Liver (tissue), 8 donors: ENCODE measurements at regions not wholly inside any gene's neighbourhood (a gene's known extent, or its start where the extent isn't known, plus 50 kb on each side); places are given as distances from the start of the nearest gene placed in this dataset.

Experiments
- DNase-seq: peaks from one replicate; pipeline ENCODE4 v3.0.0-alpha.2; 2017; ENCODE audit warnings: low spot score
- H3K27ac ChIP-seq, 2 donors: one replicate each; pipeline ENCODE4 v1.7.0; 2013; ENCODE audit warnings: inconsistent platforms in 2 of 2, low read length in 2 of 2, control low read depth in 1 of 2, low read depth in 1 of 2, mild to moderate bottlenecking in 1 of 2
- H3K27me3 ChIP-seq, 4 donors: one replicate each; pipeline versions ENCODE4 v1.6.1 to v1.7.0; 2013; ENCODE audit warnings: low read length in 3 of 4, inconsistent platforms in 1 of 4, mild to moderate bottlenecking in 1 of 4, moderate library complexity in 1 of 4; ENCODE audit not compliant: control insufficient read depth in 4 of 4, insufficient read depth in 4 of 4
- H3K36me3 ChIP-seq, 4 donors: one replicate each; pipeline versions ENCODE4 v1.6.1 to v1.7.0; 2013; ENCODE audit warnings: low read length in 3 of 4, mild to moderate bottlenecking in 3 of 4, low read depth in 1 of 4, moderate library complexity in 1 of 4; ENCODE audit not compliant: control insufficient read depth in 4 of 4, insufficient read depth in 3 of 4
- H3K4me1 ChIP-seq, 4 donors: one replicate each; pipeline versions ENCODE4 v1.6.1 to v1.7.0; 2013; ENCODE audit warnings: low read length in 3 of 4, mild to moderate bottlenecking in 3 of 4, moderate library complexity in 1 of 4; ENCODE audit not compliant: control insufficient read depth in 4 of 4, insufficient read depth in 4 of 4
- H3K4me3 ChIP-seq, 3 donors: one replicate each; pipeline versions ENCODE4 v1.6.1 to v1.7.0; 2013; ENCODE audit warnings: low read length in 3 of 3, control low read depth in 1 of 3, low read depth in 1 of 3, mild to moderate bottlenecking in 1 of 3
- H3K9ac ChIP-seq, 2 donors: one replicate each; pipeline ENCODE4 v1.7.0; 2013; ENCODE audit warnings: low read length in 2 of 2, mild to moderate bottlenecking in 2 of 2, moderate library complexity in 2 of 2, control low read depth in 1 of 2, low read depth in 1 of 2
- H3K9me3 ChIP-seq, 4 donors: one replicate each; pipeline versions ENCODE4 v1.6.1 to v1.7.0; 2013; ENCODE audit warnings: low read length in 3 of 4; ENCODE audit not compliant: control insufficient read depth in 4 of 4
- CTCF ChIP-seq: fragments of 150-350 bp; IDR thresholded peaks from 2 replicates; pipeline ENCODE4 v1.5.1; 2017; ENCODE audit warnings: improper control_type of control experiment, low read depth, low read length; ENCODE audit not compliant: missing input control
- EGR1 ChIP-seq, 2 donors: IDR thresholded peaks; 2 replicates each; pipeline ENCODE4 v1.6.1; 2016 to 2018; ENCODE audit warnings: antibody characterized with exemption in 2 of 2, low read depth in 2 of 2
- FOXA1 ChIP-seq: IDR thresholded peaks from 2 replicates; pipeline ENCODE4 v1.6.1; 2016; ENCODE audit warnings: antibody characterized with exemption
- FOXA2 ChIP-seq: IDR thresholded peaks from 2 replicates; pipeline ENCODE4 v1.6.1; 2016; ENCODE audit warnings: antibody characterized with exemption
- GABPA ChIP-seq, 2 donors: IDR thresholded peaks in 1 of 2; conservative IDR thresholded peaks in 1 of 2; 2 replicates each; pipeline ENCODE4 v1.6.1; 2016; ENCODE audit warnings: antibody characterized with exemption in 2 of 2, mild to moderate bottlenecking in 1 of 2, moderate library complexity in 1 of 2
- HNF4A ChIP-seq, 2 donors: conservative IDR thresholded peaks; 2 replicates each; pipeline ENCODE4 v1.6.1; 2016; ENCODE audit warnings: antibody characterized with exemption in 2 of 2, mild to moderate bottlenecking in 2 of 2
- HNF4G ChIP-seq: IDR thresholded peaks from 2 replicates; pipeline ENCODE4 v1.6.1; 2016; ENCODE audit warnings: antibody characterized with exemption
- JUND ChIP-seq, 2 donors: IDR thresholded peaks; 2 replicates each; pipeline ENCODE4 v1.6.1; 2016; ENCODE audit warnings: antibody characterized with exemption in 2 of 2
- NR2F2 ChIP-seq: IDR thresholded peaks from 2 replicates; pipeline ENCODE4 v1.6.1; 2016; ENCODE audit warnings: antibody characterized with exemption
- RAD21 ChIP-seq, 2 donors: IDR thresholded peaks; 2 replicates each; pipeline ENCODE4 v1.6.1; 2016; ENCODE audit warnings: antibody characterized with exemption in 2 of 2, mild to moderate bottlenecking in 2 of 2
- RXRA ChIP-seq, 2 donors: IDR thresholded peaks; 2 replicates each; pipeline ENCODE4 v1.6.1; 2017 to 2018; ENCODE audit warnings: antibody characterized with exemption in 2 of 2, mild to moderate bottlenecking in 1 of 2
- SP1 ChIP-seq: IDR thresholded peaks from 2 replicates; pipeline ENCODE4 v1.6.1; 2018; ENCODE audit warnings: antibody characterized with exemption, mild to moderate bottlenecking
- TAF1 ChIP-seq: conservative IDR thresholded peaks from 2 replicates; pipeline ENCODE4 v1.6.1; 2016; ENCODE audit warnings: antibody characterized with exemption, mild to moderate bottlenecking
- YY1 ChIP-seq: IDR thresholded peaks from 2 replicates; pipeline ENCODE4 v1.6.1; 2016; ENCODE audit warnings: antibody characterized with exemption, mild to moderate bottlenecking
- WGBS: extraction: QIAGEN DNeasy Blood & Tissue Kit; methylation state at CpG from one replicate; pipeline ENCODE4 v1.1.7; 2013; 5-methylcytosine and 5-hydroxymethylcytosine counted together
- TF ChIP-seq, protein P1 (sequence below): IDR thresholded peaks from 2 replicates; pipeline ENCODE4 v1.6.1; 2016; ENCODE audit warnings: antibody characterized with exemption
- TF ChIP-seq, protein P2 (sequence below): IDR thresholded peaks from 2 replicates; pipeline ENCODE4 v1.6.1; 2016; ENCODE audit warnings: antibody characterized with exemption
- TF ChIP-seq, protein P3 (sequence below): IDR thresholded peaks from 2 replicates; pipeline ENCODE4 v1.6.1; 2016; ENCODE audit warnings: antibody characterized with exemption
- TF ChIP-seq, protein P4 (sequence below): IDR thresholded peaks from 2 replicates; pipeline ENCODE4 v1.6.1; 2016; ENCODE audit warnings: antibody characterized with exemption, mild to moderate bottlenecking
- donor health status: healthy.
- donor health status: healthy.
- donor health status: healthy.
- donor health status: healthy.
- donor health status: healthy.

GRCh38 chrX:98523026-98523425, 1639.3 kb downstream of the RPA4 start:
- Histone ChIP-seq H3K36me3 (no peaks in the 10 kb centered on the region), H3K4me3 (no peak overlapping the region), H3K9me3 (no peaks in the 10 kb centered on the region), H3K27ac (no peak overlapping the region), H3K9ac (no peak overlapping the region), H3K27me3 (no peaks in the 10 kb centered on the region), H3K4me1 (no peaks in the 10 kb centered on the region)
- no peak for DNase-seq
- TF ChIP-seq, protein P1, sequence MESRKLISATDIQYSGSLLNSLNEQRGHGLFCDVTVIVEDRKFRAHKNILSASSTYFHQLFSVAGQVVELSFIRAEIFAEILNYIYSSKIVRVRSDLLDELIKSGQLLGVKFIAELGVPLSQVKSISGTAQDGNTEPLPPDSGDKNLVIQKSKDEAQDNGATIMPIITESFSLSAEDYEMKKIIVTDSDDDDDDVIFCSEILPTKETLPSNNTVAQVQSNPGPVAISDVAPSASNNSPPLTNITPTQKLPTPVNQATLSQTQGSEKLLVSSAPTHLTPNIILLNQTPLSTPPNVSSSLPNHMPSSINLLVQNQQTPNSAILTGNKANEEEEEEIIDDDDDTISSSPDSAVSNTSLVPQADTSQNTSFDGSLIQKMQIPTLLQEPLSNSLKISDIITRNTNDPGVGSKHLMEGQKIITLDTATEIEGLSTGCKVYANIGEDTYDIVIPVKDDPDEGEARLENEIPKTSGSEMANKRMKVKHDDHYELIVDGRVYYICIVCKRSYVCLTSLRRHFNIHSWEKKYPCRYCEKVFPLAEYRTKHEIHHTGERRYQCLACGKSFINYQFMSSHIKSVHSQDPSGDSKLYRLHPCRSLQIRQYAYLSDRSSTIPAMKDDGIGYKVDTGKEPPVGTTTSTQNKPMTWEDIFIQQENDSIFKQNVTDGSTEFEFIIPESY: no peak
- TF ChIP-seq FOXA1: no peak
- no peak for TF ChIP-seq HNF4A (conservative IDR thresholded peaks at IDR 0.05)
- TF ChIP-seq EGR1 (IDR thresholded peaks at IDR 0.05; ENCODE audit: low read depth in 2 of 2): no peak
- no peak for TF ChIP-seq NR2F2
- no peak for TF ChIP-seq SP1
- no peak for TF ChIP-seq FOXA2
- no peak for TF ChIP-seq JUND (IDR thresholded peaks at IDR 0.05)
- TF ChIP-seq, protein P2, sequence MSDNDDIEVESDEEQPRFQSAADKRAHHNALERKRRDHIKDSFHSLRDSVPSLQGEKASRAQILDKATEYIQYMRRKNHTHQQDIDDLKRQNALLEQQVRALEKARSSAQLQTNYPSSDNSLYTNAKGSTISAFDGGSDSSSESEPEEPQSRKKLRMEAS: no peak
- no peak for TF ChIP-seq RAD21 (IDR thresholded peaks at IDR 0.05)
- no peak for TF ChIP-seq TAF1
- no peak for TF ChIP-seq HNF4G
- no peak for TF ChIP-seq GABPA (IDR thresholded peaks at IDR 0.05 in 1 of 2, conservative IDR thresholded peaks at IDR 0.05 in 1 of 2)
- no peak for TF ChIP-seq YY1
- TF ChIP-seq RXRA (IDR thresholded peaks at IDR 0.05): no peak
- TF ChIP-seq CTCF: no peak
- TF ChIP-seq, protein P3, sequence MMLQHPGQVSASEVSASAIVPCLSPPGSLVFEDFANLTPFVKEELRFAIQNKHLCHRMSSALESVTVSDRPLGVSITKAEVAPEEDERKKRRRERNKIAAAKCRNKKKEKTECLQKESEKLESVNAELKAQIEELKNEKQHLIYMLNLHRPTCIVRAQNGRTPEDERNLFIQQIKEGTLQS: no peak
- 81% methylated on average over 3 of the region's 3 CpGs for whole genome bisulfite sequencing

DNA sequence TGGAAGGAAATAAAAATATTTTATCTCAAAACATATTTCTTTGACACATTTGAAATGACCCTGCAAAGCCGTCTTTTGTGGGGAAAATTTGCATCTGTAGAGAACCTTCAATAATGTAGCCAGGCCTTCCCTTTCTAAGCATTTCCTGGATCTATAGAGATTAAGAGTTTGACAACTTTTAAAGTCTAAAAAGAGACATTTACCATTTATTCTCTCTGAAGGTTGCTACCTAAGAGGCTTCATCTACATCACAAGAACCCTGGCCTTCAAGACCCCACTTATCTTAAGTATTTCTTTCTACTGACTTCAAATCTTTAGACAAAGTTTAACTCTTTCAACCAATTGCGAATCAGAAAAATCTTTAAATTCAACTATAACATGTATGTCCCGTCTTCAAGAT, 1639.8 kb downstream of the RPA4 start:
- WGBS: 87% methylated on average over 3 of the region's 3 CpGs
- TF ChIP-seq NR2F2 (no peak), HNF4A (conservative IDR thresholded peaks at IDR 0.05) (no peak), YY1 (no peak), RXRA (IDR thresholded peaks at IDR 0.05) (no peak)
- TF ChIP-seq, protein P1: no peak
- TF ChIP-seq, protein P2: no peak
- TF ChIP-seq, protein P4, sequence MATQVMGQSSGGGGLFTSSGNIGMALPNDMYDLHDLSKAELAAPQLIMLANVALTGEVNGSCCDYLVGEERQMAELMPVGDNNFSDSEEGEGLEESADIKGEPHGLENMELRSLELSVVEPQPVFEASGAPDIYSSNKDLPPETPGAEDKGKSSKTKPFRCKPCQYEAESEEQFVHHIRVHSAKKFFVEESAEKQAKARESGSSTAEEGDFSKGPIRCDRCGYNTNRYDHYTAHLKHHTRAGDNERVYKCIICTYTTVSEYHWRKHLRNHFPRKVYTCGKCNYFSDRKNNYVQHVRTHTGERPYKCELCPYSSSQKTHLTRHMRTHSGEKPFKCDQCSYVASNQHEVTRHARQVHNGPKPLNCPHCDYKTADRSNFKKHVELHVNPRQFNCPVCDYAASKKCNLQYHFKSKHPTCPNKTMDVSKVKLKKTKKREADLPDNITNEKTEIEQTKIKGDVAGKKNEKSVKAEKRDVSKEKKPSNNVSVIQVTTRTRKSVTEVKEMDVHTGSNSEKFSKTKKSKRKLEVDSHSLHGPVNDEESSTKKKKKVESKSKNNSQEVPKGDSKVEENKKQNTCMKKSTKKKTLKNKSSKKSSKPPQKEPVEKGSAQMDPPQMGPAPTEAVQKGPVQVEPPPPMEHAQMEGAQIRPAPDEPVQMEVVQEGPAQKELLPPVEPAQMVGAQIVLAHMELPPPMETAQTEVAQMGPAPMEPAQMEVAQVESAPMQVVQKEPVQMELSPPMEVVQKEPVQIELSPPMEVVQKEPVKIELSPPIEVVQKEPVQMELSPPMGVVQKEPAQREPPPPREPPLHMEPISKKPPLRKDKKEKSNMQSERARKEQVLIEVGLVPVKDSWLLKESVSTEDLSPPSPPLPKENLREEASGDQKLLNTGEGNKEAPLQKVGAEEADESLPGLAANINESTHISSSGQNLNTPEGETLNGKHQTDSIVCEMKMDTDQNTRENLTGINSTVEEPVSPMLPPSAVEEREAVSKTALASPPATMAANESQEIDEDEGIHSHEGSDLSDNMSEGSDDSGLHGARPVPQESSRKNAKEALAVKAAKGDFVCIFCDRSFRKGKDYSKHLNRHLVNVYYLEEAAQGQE: no peak
- no peak overlapping the region for H3K9ac ChIP-seq
- no peak overlapping the region for H3K27ac ChIP-seq
- no peaks in the 10 kb centered on the region for H3K9me3 ChIP-seq
- no peak overlapping the region for H3K4me3 ChIP-seq
- no peaks in the 10 kb centered on the region for H3K36me3 ChIP-seq
- no peak for DNase-seq
- no peaks in the 10 kb centered on the region for H3K4me1 ChIP-seq
- no peaks in the 10 kb centered on the region for H3K27me3 ChIP-seq
